ENCODE measurements at regions not wholly inside any gene's neighbourhood (a gene's known extent, or its start where the extent isn't known, plus 50 kb on each side); places are given as distances from the start of the nearest gene placed in this dataset.

- Histone ChIP-seq H3K4me1 (no peaks in the 10 kb centered on the region), H3K9me3 (no peaks in the 10 kb centered on the region), H3K36me3 (no peaks in the 10 kb centered on the region), H3K27ac (no peak overlapping the region), H3K27me3 (no peaks in the 10 kb centered on the region), H3K4me3 (no peak overlapping the region)
- TF ChIP-seq EP300 (IDR thresholded peaks at IDR 0.05) (no peak), POLR2A (IDR thresholded peaks at IDR 0.05) (no peak), CTCF (IDR thresholded peaks at IDR 0.05) (no peak), POLR2AphosphoS5 (IDR thresholded peaks at IDR 0.05) (no peak)
- 85 to 90% methylated on average over 9 of the region's 9 CpGs for WGBS, 2 donors
- no peak for DNase-seq
- intact Hi-C loops (cut with DNase I) = no loop called here
Measured at GRCh38 chr4:136946307-136946907, 585.9 kb downstream of the PCDH18 start.

- H3K27me3 ChIP-seq = no peaks in the 10 kb centered on the region
- H3K4me3 ChIP-seq = no peak overlapping the region
- intact Hi-C loops (cut with DNase I) = no loop called here
- H3K36me3 ChIP-seq = no peaks in the 10 kb centered on the region
- H3K4me1 ChIP-seq = no peaks in the 10 kb centered on the region
- TF ChIP-seq EP300 (IDR thresholded peaks at IDR 0.05) (no peak), POLR2AphosphoS5 (IDR thresholded peaks at IDR 0.05) (no peak), POLR2A (IDR thresholded peaks at IDR 0.05) (no peak), CTCF (IDR thresholded peaks at IDR 0.05) (no peak)
- H3K9me3 ChIP-seq = no peaks in the 10 kb centered on the region
- no peak for DNase-seq
- H3K27ac ChIP-seq = no peak overlapping the region
Measured at GRCh38 chr4:136939781-136940180, 592.5 kb downstream of the PCDH18 start.

GRCh38 chr4:136935871-136936270 lies 596.4 kb downstream of the PCDH18 start:
- Histone ChIP-seq H3K27ac (no peak overlapping the region), H3K4me3 (no peak overlapping the region), H3K36me3 (no peaks in the 10 kb centered on the region), H3K27me3 (no peaks in the 10 kb centered on the region), H3K9me3 (no peaks in the 10 kb centered on the region), H3K4me1 (no peaks in the 10 kb centered on the region)
- 55 to 62% methylated on average over 3 of the region's 3 CpGs for WGBS, 2 donors
- intact Hi-C loops (cut with DNase I) = no loop called here
- TF ChIP-seq EP300 (IDR thresholded peaks at IDR 0.05) (no peak), POLR2A (IDR thresholded peaks at IDR 0.05) (no peak), CTCF (IDR thresholded peaks at IDR 0.05) (no peak), POLR2AphosphoS5 (IDR thresholded peaks at IDR 0.05) (no peak)
- no peak for DNase-seq

- H3K27me3 ChIP-seq = no peaks in the 10 kb centered on the region
- no peaks in the 10 kb centered on the region for H3K36me3 ChIP-seq
- no peak overlapping the region for H3K27ac ChIP-seq
- DNase-seq = no peak
- no peaks in the 10 kb centered on the region for H3K9me3 ChIP-seq
- H3K4me1 ChIP-seq = no peaks in the 10 kb centered on the region
- no peak overlapping the region for H3K4me3 ChIP-seq
- TF ChIP-seq EP300 (IDR thresholded peaks at IDR 0.05) (no peak), POLR2A (IDR thresholded peaks at IDR 0.05) (no peak), POLR2AphosphoS5 (IDR thresholded peaks at IDR 0.05) (no peak), CTCF (IDR thresholded peaks at IDR 0.05) (no peak)
- 33 to 75% methylated on average over 1 of the region's 1 CpG for WGBS, 2 donors
- intact Hi-C loops (cut with DNase I) = no loop called here
Measured at GRCh38 chr4:136935305-136935704, 597.0 kb downstream of the PCDH18 start.

GRCh38 chr4:136934601-136935000 lies 597.7 kb downstream of the PCDH18 start:
- intact Hi-C loops (cut with DNase I) = no loop called here
- 57 to 67% methylated on average over 1 of the region's 1 CpG for WGBS, 2 donors

More at GRCh38 chr4:136934601-136935000, 597.7 kb downstream of the PCDH18 start:
- no peak for DNase-seq
- no peaks in the 10 kb centered on the region for H3K4me1 ChIP-seq
- no peak for TF ChIP-seq CTCF (IDR thresholded peaks at IDR 0.05)
- no peak for TF ChIP-seq EP300 (IDR thresholded peaks at IDR 0.05)
- no peak for TF ChIP-seq POLR2A (IDR thresholded peaks at IDR 0.05)
- no peak for TF ChIP-seq POLR2AphosphoS5 (IDR thresholded peaks at IDR 0.05)
- no peaks in the 10 kb centered on the region for H3K36me3 ChIP-seq
- H3K4me3 ChIP-seq = no peak overlapping the region
- no peaks in the 10 kb centered on the region for H3K27me3 ChIP-seq
- H3K27ac ChIP-seq = no peak overlapping the region
- no peaks in the 10 kb centered on the region for H3K9me3 ChIP-seq
